ENCODE measurements at regions not wholly inside any gene's neighbourhood (a gene's known extent, or its start where the extent isn't known, plus 50 kb on each side); places are given as distances from the start of the nearest gene placed in this dataset.

- Mint-ChIP-seq H3K4me1 (no peaks in the 10 kb centered on the region), H3K9me3 (no peaks in the 10 kb centered on the region), H3K4me3 (no peak overlapping the region), H3K36me3 (no peaks in the 10 kb centered on the region), H3K27me3 (ENCODE audit: low read depth) (peaks cover 2% of the 10 kb centered on the region), H3K27ac (no peak overlapping the region)
- ChIA-PET CTCF (no interaction called here), POLR2A (no interaction called here)
- DNase-seq (ENCODE audit: low spot score) (no peak), ATAC-seq (no peak)
- TF ChIP-seq, protein P1, sequence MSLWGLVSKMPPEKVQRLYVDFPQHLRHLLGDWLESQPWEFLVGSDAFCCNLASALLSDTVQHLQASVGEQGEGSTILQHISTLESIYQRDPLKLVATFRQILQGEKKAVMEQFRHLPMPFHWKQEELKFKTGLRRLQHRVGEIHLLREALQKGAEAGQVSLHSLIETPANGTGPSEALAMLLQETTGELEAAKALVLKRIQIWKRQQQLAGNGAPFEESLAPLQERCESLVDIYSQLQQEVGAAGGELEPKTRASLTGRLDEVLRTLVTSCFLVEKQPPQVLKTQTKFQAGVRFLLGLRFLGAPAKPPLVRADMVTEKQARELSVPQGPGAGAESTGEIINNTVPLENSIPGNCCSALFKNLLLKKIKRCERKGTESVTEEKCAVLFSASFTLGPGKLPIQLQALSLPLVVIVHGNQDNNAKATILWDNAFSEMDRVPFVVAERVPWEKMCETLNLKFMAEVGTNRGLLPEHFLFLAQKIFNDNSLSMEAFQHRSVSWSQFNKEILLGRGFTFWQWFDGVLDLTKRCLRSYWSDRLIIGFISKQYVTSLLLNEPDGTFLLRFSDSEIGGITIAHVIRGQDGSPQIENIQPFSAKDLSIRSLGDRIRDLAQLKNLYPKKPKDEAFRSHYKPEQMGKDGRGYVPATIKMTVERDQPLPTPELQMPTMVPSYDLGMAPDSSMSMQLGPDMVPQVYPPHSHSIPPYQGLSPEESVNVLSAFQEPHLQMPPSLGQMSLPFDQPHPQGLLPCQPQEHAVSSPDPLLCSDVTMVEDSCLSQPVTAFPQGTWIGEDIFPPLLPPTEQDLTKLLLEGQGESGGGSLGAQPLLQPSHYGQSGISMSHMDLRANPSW (CRISPR knock-in tag; conservative IDR thresholded peaks at IDR 0.05; ENCODE audit: low read depth): no peak
- TF ChIP-seq PRDM15 (CRISPR knock-in tag; IDR thresholded peaks at IDR 0.05) (no peak), NFATC4 (CRISPR knock-in tag; IDR thresholded peaks at IDR 0.05) (no peak), ATF3 (CRISPR knock-in tag; conservative IDR thresholded peaks at IDR 0.05) (no peak), ZNF396 (CRISPR knock-in tag; IDR thresholded peaks at IDR 0.05; ENCODE audit: borderline replicate concordance) (no peak), ERG (CRISPR knock-in tag; IDR thresholded peaks at IDR 0.05) (no peak)
- TF ChIP-seq, protein P2, sequence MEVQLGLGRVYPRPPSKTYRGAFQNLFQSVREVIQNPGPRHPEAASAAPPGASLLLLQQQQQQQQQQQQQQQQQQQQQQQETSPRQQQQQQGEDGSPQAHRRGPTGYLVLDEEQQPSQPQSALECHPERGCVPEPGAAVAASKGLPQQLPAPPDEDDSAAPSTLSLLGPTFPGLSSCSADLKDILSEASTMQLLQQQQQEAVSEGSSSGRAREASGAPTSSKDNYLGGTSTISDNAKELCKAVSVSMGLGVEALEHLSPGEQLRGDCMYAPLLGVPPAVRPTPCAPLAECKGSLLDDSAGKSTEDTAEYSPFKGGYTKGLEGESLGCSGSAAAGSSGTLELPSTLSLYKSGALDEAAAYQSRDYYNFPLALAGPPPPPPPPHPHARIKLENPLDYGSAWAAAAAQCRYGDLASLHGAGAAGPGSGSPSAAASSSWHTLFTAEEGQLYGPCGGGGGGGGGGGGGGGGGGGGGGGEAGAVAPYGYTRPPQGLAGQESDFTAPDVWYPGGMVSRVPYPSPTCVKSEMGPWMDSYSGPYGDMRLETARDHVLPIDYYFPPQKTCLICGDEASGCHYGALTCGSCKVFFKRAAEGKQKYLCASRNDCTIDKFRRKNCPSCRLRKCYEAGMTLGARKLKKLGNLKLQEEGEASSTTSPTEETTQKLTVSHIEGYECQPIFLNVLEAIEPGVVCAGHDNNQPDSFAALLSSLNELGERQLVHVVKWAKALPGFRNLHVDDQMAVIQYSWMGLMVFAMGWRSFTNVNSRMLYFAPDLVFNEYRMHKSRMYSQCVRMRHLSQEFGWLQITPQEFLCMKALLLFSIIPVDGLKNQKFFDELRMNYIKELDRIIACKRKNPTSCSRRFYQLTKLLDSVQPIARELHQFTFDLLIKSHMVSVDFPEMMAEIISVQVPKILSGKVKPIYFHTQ (CRISPR knock-in tag; IDR thresholded peaks at IDR 0.05): no peak
- TF ChIP-seq, protein P3, sequence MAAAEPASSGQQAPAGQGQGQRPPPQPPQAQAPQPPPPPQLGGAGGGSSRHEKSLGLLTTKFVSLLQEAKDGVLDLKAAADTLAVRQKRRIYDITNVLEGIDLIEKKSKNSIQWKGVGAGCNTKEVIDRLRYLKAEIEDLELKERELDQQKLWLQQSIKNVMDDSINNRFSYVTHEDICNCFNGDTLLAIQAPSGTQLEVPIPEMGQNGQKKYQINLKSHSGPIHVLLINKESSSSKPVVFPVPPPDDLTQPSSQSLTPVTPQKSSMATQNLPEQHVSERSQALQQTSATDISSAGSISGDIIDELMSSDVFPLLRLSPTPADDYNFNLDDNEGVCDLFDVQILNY (CRISPR knock-in tag; IDR thresholded peaks at IDR 0.05): no peak
Observed at GRCh38 chr15:57820119-57820518, 113.6 kb downstream of the POLR2M start.

- H3K9me3 Mint-ChIP-seq: no peaks in the 10 kb centered on the region
- ATAC-seq (no peak), DNase-seq (ENCODE audit: low spot score) (no peak)
- H3K27ac Mint-ChIP-seq: no peak overlapping the region
- ChIA-PET CTCF (no interaction called here), POLR2A (no interaction called here)
- no peaks in the 10 kb centered on the region for H3K36me3 Mint-ChIP-seq
- H3K27me3 Mint-ChIP-seq (ENCODE audit: low read depth): peaks cover 2% of the 10 kb centered on the region
- H3K4me1 Mint-ChIP-seq: no peaks in the 10 kb centered on the region
- H3K4me3 Mint-ChIP-seq: no peak overlapping the region
- no peak for TF ChIP-seq ZNF232 (CRISPR knock-in tag; IDR thresholded peaks at IDR 0.05)
Observed at GRCh38 chr15:57821826-57822225, 115.3 kb downstream of the POLR2M start.

- no peak overlapping the region for H3K27ac Mint-ChIP-seq
- ATAC-seq: no peak
- ChIA-PET POLR2A (no interaction called here), CTCF (interaction anchor here (1.4 kb wide), 1 partner anchor 43 kb away, joined by 3 read pairs; no protein-coding TSS in a partner anchor)
- H3K9me3 Mint-ChIP-seq: no peaks in the 10 kb centered on the region
- no peaks in the 10 kb centered on the region for H3K4me1 Mint-ChIP-seq
- H3K36me3 Mint-ChIP-seq: no peaks in the 10 kb centered on the region
- no peak overlapping the region for H3K4me3 Mint-ChIP-seq
- DNase-seq (ENCODE audit: low spot score): no peak
- peaks cover 2% of the 10 kb centered on the region; the same call in 1 of the 2 replicates for H3K27me3 Mint-ChIP-seq (ENCODE audit: low read depth)
- TF ChIP-seq FOXP1 (CRISPR knock-in tag; IDR thresholded peaks at IDR 0.05; ENCODE audit: borderline replicate concordance) (no peak), MLX (CRISPR knock-in tag; IDR thresholded peaks at IDR 0.05) (no peak), RORB (CRISPR knock-in tag; IDR thresholded peaks at IDR 0.05) (no peak), ETV6 (CRISPR knock-in tag; IDR thresholded peaks at IDR 0.05) (no peak), NFE2L1 (CRISPR knock-in tag; IDR thresholded peaks at IDR 0.05) (no peak)
- TF ChIP-seq, protein P3 (CRISPR knock-in tag; IDR thresholded peaks at IDR 0.05): no peak
- TF ChIP-seq, protein P4, sequence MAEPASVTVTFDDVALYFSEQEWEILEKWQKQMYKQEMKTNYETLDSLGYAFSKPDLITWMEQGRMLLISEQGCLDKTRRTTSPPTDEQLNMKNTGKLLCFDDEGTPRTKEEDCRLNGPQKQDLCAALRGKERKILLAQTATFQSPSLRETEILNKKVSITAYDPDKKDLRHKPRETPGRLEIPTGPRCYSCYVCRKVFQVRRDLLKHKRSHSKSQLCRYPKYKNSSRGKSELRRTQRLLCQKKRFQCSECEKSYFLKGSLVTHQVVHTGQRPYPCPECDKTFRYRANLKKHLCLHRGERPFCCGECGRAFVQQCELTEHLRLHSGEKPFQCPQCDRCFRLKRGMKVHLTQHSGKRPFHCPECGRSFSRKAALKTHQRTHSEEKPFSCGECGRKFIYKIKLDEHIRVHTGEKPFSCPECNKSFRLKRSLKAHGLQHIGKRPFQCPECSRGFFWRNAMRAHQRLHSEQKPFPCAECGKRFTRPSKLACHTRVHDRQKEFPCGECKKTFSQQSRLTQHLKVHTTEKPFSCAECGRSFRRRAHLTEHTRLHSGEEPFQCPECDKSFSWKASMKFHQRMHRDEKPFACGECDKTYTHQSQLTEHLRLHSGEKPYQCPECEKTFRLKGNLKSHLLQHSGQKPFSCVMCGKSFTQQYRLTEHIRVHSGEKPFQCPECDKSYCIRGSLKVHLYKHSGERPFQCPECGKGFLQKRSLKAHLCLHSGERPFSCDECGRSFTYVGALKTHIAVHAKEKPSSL (CRISPR knock-in tag; conservative IDR thresholded peaks at IDR 0.05): no peak
Observed at GRCh38 chr15:57823325-57823882, 116.9 kb downstream of the POLR2M start.

Measured in WTC11 (cell line).